ENCODE measurements at regions not wholly inside any gene's neighbourhood (a gene's known extent, or its start where the extent isn't known, plus 50 kb on each side); places are given as distances from the start of the nearest gene placed in this dataset.

- TF ChIP-seq ZFX (IDR thresholded peaks at IDR 0.05) = no peak
- no peak for TF ChIP-seq CTCF (conservative IDR thresholded peaks at IDR 0.05)
Observed at GRCh38 chr6:18603361-18603760, 216.2 kb downstream of the RNF144B start.

GRCh38 chr6:18605841-18606240 is 218.7 kb downstream of the RNF144B start:
- no peak overlapping the region for H3K27ac ChIP-seq
- TF ChIP-seq CTCF (conservative IDR thresholded peaks at IDR 0.05) (no peak), ZFX (IDR thresholded peaks at IDR 0.05) (no peak)

More at GRCh38 chr6:18603361-18603760, 216.2 kb downstream of the RNF144B start:
- no peak overlapping the region for H3K27ac ChIP-seq

- TF ChIP-seq ZFX (IDR thresholded peaks at IDR 0.05) (no peak), CTCF (conservative IDR thresholded peaks at IDR 0.05) (no peak)
- no peak overlapping the region for H3K27ac ChIP-seq
Observed at GRCh38 chr6:18609715-18610114, 222.6 kb downstream of the RNF144B start.

GRCh38 chr6:18613319-18613925 is 226.3 kb downstream of the RNF144B start:
- H3K27ac ChIP-seq = no peak overlapping the region
- no peak for TF ChIP-seq ZFX (IDR thresholded peaks at IDR 0.05)
- TF ChIP-seq CTCF (conservative IDR thresholded peaks at IDR 0.05) = no peak

- no peak overlapping the region for H3K27ac ChIP-seq
- TF ChIP-seq CTCF (conservative IDR thresholded peaks at IDR 0.05) (no peak), ZFX (IDR thresholded peaks at IDR 0.05) (no peak)
Observed at GRCh38 chr6:18629571-18629970, 242.4 kb downstream of the RNF144B start.

- no peak overlapping the region for H3K27ac ChIP-seq
- TF ChIP-seq ZFX (IDR thresholded peaks at IDR 0.05) = no peak
- no peak for TF ChIP-seq CTCF (conservative IDR thresholded peaks at IDR 0.05)
Observed at GRCh38 chr6:18632670-18633410, 245.7 kb downstream of the RNF144B start.

GRCh38 chr6:18634912-18635311 is 247.8 kb downstream of the RNF144B start:
- H3K27ac ChIP-seq = no peak overlapping the region
- no peak for TF ChIP-seq ZFX (IDR thresholded peaks at IDR 0.05)
- TF ChIP-seq CTCF (conservative IDR thresholded peaks at IDR 0.05) = no peak
